HG03457 (cell line): ENCODE measurements at regions not wholly inside any gene's neighbourhood (a gene's known extent, or its start where the extent isn't known, plus 50 kb on each side); places are given as distances from the start of the nearest gene placed in this dataset.

ENCODE experiments used
- ATAC-seq: cut with Tn5 transposase; IDR thresholded peaks from one replicate; pipeline ENCODE4 v1.9.1; 2021; ENCODE audit warnings: moderate number of reproducible peaks; ENCODE audit not compliant: unreplicated experiment

DNA sequence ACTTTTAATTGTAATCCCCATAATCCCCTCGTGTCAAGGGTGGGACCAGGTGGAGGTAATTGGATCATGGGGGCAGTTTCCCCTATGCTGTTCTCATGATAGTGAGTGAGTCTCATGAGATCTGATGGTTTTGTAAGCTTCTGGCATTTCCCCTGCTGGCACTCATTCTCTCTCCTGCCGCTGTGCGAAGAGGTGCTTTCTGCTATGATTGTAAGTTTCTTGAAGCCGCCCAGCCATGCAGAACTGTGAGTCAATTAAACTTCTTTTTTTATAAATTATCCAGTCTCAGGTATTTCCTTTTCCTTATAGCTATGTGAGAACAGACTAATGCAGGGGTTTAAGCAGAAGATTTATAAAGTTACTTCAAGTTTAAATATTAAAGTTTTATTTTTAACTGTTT is 655.2 kb downstream of the EPHA4 start:
- no peak for ATAC-seq

DNA sequence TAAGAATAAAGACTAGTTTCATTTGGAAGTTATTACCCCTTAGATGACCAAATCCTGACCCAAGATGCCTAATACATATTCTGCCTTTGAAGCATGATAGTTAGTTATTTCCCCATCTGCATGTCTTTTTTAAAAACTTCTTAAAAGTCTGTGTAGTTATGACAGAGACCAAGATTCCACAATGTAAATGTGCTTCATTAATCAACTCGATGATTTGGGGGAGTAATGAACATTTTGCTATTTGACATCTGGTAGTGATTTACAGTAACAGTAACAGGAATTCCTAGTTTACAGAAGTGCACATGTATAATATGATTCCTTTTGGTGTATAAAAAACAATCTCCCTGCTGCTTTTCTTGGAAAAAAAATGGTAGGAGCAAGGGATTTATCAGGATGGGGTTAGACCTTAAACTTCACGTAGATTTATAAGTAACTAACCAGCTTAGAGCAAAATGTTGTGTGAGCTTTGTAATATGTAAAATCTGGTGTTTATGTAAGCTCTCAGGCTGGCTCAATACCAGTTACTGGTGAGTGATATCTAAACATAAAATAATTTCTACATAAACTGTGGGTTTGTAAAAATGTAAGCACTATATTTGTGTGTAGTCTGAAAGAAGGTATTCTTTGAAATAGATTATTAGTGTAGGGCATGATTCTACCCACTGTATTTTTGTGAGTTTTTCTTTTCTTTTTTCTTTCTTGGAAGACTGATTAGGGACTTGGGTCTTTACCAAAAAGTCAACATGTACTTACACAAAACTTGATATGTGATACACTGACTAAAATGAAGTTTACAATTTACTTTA is 641.6 kb downstream of the EPHA4 start:
- ATAC-seq, result no peak

DNA sequence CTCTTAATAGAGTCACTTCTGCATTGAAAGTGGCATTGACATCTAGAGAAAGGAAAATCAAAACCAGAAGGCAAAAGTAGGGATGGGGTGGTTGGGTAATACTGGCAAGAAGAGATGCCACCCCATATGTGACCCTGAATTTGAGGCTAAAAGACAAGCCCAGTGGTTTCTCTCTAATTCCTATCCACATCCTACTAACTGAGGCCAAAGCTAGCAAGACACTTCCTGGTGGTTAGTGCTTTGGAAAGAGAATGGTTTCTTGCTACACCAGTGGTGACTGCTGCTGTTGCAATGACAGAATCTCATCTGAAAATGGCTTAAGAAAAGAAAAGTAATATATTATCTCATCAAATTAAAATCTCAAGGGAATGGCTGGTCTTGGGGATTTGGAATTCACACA is 640.6 kb downstream of the EPHA4 start:
- ATAC-seq, result no peak

DNA sequence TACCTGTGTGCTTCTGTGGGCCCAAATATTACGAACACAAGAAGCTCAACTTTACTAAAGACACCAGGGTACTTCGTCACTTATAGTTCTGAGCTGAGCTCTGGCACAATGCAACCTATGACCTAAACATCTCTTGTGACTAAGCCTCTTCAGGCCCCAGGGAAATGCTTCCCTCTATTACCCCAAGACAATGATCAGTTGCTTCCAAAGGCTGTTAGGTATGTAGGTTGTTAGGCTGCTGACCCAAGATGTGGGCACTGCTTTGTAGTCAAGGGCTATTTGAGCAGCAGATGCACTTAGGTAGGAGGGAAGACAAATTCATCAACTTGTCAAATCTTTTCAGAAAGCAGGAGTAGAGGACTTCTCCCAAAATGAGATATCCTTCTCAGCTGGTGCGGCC is 640.1 kb downstream of the EPHA4 start:
- ATAC-seq, result no peak

DNA sequence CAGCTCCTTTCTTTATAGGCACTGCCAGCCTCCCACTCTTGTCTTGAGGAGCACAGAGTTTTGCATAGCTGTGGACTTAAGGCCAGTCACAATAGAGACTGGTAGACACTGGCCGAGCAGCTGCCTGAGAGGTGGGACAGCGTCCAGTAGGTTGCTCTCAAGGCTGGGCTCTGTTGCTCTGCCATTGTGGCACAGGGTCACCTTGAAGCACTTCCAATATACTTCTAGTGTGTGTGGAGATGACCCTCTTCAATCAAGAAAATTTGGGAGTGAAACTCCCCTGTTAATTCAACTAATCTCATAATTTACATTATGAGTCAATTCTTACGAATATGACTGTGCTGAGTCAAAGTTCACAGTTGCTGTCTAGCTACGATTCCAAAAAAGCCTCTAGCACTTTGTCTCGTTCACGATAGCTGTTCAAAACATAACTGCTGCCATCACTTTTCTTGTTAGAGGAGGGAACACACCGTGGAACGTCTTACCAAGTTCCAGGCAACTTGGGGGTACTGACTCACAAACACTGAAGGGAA is 636.2 kb downstream of the EPHA4 start:
- no peak for ATAC-seq

DNA sequence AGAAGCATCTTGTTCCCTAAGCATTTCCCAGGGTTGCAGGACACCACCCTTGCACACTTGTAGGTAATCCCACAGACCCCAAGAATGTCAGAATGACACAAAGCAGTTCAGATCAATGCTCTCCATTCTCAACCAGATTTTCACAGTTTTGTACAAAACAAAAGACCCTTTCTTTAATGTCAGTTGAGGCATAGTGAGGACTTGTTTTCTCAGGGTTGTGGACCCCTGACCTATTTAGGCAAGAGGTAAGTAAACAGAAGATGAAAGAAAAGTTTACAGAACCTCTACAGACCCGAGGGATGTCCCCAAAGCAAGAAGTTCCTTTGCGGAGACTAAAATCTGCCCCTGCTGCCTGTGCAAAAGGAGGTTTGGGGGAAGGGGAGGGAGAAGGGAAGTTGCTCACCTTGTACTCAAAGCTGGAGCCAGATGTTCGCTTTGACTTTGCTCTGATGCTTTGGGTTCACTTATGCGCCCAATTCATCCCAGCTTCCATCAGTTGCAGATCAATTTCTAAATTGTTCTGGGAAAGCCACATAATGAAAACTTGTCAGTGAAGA is 635.4 kb downstream of the EPHA4 start:
- ATAC-seq, result no peak

DNA sequence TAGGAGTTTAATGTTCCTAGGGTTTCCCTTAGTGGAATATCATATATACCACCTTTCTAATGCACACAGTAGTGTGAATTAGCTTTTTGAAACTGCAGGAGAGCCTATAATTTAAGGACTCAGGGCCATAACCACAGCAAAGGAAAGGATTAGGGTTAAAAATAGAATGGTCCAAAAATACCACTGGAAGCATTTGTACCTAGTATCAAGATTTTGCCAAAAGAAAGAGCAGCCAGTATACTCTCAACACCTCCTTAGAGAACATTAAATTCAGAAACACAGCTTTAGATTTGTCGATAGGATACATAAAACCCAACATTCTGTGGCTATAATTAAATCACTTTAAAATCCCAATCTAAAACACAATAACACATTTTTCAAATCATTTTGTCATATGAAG is 634.9 kb downstream of the EPHA4 start:
- no peak for ATAC-seq

DNA sequence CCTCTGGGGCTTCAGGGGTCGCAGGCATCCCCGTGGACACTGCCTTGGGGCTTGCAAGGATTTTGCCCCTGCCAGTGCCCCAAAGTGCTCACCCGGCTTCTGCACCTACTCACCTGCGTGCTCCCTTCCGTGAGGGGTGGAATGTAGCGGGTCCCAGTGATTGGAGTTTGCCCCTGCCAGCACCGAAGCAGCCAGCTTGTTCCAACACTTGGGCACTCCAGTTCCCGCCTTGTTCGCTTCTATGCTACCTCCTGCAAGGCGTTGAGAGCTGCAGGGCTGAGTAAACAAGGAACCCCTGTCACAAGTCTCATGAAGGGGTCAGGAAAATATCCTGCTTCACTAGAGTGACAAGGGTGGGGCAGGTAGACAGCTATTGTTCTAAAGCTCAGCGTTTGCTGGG is 631.5 kb downstream of the EPHA4 start:
- ATAC-seq, result no peak

DNA sequence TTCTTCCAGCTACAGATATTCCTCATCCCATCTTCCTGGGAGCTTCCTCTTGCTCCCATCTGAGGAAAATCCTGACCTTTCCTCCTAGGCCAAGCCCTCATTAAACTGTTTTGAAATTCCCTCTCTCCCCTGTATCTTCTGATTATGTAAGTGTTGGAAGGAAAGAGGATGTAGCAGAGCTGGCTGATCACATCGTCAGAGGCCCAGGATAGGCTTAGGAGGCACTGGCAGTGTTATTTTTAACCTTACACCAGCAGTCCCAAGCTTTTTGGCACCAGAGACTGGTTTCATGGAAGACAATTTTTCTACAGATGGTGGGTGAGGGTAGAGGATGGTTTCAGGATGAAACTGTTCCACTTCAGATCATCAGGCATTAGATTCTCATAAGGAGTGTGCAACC is 630.4 kb downstream of the EPHA4 start:
- no peak for ATAC-seq

DNA sequence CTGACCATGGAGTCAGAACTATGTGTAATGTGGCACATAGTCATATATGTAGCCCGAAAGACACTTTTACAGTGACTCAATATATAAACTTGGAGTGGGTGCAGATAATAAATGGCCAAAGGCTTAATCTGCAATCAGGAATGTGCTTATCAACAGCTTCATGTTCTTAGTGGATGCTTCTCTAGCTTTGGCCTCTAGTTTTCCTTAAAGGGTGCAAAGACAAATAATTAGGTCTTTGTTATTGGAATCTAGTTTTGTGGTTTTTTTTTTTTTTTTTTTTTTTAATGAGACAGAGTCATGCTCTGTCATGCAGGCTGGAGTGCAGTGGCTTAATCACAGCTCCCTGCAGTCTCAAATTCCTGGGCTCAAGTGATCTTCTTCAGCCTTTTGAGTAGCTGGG is 625.6 kb downstream of the EPHA4 start:
- no peak for ATAC-seq

DNA sequence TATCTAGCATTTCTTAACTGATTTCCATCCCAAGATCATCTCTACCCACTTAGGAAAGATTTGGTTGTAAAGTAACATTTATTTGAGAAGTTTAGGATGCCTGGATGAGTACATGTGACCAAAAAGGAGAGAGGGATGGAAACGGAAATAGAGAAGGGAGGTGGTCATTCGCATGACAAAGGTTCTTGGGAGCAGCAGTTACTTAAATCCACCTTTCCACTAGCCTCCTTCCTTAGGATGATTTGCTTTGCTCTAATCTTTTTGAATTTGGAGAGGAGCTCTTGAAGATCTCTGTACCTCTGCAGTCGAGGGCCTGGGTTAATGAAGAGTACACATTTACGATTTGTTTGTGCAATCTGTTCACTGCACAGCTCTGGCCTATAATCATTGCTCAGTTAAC is 623.5 kb downstream of the EPHA4 start:
- ATAC-seq, result no peak

DNA sequence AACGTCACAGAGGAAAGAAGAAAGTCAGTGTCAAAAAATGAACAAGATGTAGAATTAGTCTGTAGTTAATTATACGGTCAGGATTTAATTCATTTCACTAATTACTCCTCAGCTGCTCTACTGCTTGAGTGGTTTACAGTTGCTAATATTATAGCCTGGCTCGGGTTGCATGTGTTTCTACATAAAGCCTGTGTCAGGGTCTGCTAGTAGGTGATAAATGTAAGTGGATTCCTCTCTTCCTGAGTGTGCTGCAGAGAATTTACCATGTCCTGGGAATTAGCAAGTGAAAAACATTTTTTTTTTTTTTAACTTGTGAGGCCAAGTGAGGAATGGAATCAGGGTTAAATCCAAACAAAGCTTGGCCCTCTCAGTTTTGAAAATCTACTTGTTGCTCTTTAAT is 622.6 kb downstream of the EPHA4 start:
- ATAC-seq, result no peak

DNA sequence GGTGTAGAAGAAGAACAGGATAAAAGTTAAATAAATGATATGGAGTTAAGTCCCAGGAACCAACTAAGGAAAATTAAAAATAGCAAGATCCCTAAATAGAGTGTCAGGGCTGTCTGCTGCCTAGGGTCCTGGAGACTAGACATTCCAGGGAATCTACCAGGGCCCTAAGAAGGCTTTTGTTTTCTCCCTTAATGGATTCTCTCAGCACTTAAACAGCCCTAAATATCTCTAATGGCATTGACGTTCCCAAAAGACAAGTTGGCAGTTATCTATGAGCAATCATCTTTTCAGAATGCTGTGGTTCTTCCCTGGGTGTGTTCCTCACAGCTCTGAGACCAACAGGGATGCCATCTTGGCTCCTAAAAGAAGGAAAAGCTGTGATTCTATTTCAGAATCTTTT is 616.3 kb downstream of the EPHA4 start:
- no peak for ATAC-seq

DNA sequence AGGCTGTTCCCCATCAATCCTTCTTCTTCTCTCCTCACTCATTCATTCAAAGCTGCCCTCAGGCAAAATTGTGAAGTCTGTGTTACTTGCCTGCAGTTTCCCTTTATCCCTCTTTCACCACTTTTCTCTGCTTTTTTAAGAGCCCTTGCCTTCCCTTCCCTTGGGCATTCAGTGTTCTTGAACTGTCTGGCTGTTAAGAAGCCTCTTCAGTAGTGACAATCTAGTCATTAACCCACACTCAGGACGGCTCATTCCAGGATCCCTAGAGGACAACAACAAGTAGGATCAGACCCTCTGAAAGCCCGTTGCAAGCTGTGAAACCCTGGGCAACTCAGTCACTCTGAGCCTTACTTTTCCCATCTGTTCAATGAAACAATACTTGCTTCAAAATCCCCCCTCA is 615.7 kb downstream of the EPHA4 start:
- ATAC-seq, result no peak

DNA sequence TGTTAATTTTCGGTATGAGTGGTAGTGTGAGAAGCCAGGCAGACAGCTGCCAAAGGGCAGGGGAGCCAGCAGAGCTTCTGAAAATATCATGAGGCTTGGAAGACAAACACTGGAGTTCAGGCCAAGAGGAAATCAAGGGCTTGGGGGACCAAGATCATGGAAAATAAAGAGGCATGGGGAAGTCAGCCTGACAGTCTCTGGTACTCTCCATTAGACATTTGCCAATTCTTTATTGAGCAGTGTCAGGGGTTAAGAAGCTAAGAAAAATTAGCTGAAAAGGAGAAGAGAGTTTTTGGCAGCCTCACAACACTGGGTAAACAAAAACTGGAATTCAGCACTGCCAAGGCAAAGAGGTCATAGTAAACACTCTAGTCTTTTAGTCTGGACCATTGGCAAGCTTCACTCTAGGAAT is 612.7 kb downstream of the EPHA4 start:
- no peak for ATAC-seq

DNA sequence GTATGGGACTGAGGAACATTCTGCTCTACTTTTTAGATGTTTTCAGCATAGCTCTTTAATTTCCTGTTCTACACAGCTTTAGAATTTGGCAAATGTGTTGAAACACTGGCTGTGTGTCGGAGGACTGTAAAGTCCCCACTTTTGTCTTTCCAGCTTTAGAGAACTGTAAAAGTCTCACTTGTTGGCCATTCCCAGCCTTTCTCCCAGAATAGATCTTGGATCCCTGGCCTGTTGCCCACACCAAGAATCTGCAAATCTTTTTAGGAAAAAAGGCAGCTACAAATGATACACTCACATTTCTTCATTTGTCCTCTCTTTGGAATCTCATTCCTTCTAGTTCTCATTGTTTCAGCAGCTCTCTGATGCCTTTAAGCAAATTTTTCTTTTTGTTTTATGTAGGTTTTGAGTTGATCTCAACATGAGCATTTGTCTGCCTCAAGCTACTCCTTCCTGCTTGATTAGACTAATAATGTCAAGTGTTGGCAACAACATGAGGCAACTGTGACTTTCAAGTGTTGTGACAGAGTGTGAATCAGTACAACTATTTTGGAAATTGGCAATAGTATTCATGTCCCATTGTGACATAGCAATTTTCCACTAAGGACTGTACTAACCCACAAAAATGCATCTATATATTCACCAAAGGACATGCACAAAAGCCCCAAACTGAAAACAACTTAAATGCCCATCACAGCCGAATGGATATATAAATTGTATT is 610.8 kb downstream of the EPHA4 start:
- ATAC-seq, result no peak

DNA sequence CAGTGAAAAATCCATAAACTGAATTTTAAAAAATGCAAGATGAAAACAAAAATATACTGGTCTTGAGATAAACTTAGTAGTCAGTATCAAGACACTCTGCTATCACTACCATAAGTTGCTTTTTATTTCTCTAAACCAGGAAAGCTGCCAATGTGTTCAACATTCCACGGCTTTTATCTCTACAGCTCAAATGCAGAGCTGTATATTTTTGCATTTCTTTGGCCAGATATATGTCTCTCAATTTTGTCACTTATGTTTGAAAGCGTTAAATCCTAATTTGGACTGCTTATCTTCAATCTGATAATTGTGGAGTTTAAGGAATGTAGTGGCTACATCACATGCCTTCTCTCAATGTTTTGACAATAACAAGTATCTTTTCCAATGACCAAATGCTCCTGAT is 609.5 kb downstream of the EPHA4 start:
- no peak for ATAC-seq

DNA sequence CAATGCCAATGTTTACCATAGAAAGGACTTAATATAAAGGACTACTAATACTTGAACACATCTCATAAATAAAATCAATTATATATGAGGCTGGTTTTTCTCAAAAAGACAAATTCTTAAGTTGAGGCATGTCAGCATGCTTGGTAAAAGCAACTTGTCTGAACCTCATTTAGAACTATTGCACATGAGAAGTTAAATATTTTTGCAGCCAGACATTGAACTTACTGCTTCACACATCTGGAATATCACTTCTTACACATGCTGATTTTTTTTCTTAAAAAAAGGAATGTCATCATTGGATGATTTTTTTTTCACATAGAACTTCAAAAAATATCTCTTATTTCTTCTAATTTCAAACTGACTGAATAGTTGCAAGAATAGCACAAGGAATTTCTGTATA is 609.0 kb downstream of the EPHA4 start:
- no peak for ATAC-seq

DNA sequence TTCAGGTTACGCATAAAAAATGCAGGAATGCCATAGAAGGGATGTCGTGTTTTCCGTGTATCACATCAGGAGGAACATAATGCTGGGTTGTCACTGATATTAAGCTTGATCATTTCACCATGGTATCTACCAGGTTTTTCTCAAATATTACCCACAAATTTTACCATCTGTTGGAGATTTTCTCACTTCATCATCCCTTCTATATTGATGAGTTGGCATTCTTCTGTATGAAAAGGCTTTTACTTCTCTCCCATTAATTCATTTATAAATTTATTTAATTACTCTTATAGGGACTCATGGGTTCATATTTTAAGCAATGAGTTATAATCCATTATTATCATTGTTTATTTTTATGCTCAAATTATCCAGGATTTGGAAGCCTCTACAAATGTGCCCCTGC is 608.2 kb downstream of the EPHA4 start:
- no peak for ATAC-seq

DNA sequence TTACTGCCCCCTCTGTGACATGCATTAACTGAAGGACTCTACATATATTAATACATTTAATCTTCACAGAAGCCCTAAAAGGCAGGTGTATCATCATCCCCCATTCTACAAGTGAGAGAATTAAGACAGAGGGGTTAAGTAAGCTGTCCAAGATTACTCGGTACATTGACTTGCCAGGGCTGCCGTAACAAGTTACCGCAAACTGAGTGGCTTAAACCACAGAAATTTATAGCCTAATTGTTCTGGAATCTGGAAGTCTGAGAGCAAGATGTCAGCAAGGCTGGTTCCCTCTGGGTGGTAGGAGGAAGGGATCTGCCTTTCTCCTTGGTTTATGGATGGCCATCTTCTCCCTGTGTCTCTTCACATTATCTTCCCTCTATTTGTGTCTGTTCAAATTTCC is 605.5 kb downstream of the EPHA4 start:
- ATAC-seq, result no peak

DNA sequence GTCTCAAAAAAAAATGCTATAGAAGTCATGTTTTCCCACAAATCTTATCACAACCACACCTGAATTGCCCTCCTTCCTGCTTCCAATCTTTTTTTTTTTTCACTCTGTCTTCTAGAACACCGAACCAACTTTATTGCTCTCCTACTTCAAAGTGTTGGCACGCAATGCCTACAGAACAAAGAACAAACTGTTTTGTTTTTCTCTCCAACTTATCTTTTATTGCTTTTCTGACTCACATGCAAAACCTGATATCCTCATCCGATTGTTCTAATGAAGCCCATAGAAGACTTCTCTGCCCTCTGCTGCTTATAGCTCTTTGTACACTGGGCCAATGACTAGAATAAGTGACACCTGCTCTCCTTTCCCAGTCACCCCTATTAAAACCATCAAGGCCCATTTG is 602.8 kb downstream of the EPHA4 start:
- ATAC-seq, result no peak
